Hematopoietic multipotent progenitor cell treated with erythropoietin and hydrocortisone succinate and interleukin-3 and kit ligand, for 15 days (in vitro differentiated cells): ENCODE measurements at regions not wholly inside any gene's neighbourhood (a gene's known extent, or its start where the extent isn't known, plus 50 kb on each side); places are given as distances from the start of the nearest gene placed in this dataset.
"Not testable (repeated sequence)": the region's sequence is repeated elsewhere in the genome, so short reads cannot be mapped to it uniquely, and the experiment has no call there.

ENCODE experiments used
- DNase-seq: peaks from one replicate; pipeline ENCODE4 v3.0.0-alpha.2; 2015; ENCODE audit warnings: low spot score

- DNase-seq, result not testable (repeated sequence)
These were observed 51.5 kb upstream of the CDC42EP3 start for GRCh38 chr2:37722971-37723370.

- DNase-seq, result no peak
These were observed 58.8 kb upstream of the CDC42EP3 start for GRCh38 chr2:37730037-37730818.

- DNase-seq, result not testable (repeated sequence)
These were observed 61.0 kb upstream of the CDC42EP3 start for GRCh38 chr2:37732412-37732811.

GRCh38 chr2:37733251-37733650, 61.8 kb upstream of the CDC42EP3 start:
- no peak for DNase-seq

- not testable (repeated sequence) for DNase-seq
These were observed 62.5 kb upstream of the CDC42EP3 start for GRCh38 chr2:37733955-37734354.

- DNase-seq, result not testable (repeated sequence)
These were observed 63.6 kb upstream of the CDC42EP3 start for GRCh38 chr2:37734891-37735523.

- not testable (repeated sequence) for DNase-seq
These were observed 64.1 kb upstream of the CDC42EP3 start for GRCh38 chr2:37735524-37735910.

GRCh38 chr2:37737507-37737906, 66.1 kb upstream of the CDC42EP3 start:
- DNase-seq, result no peak

GRCh38 chr2:37738266-37738885, 66.9 kb upstream of the CDC42EP3 start:
- no peak for DNase-seq

- DNase-seq, result no peak
These were observed 67.7 kb upstream of the CDC42EP3 start for GRCh38 chr2:37739153-37739552.

GRCh38 chr2:37740164-37740739, 68.8 kb upstream of the CDC42EP3 start:
- DNase-seq, result no peak

GRCh38 chr2:37742286-37742685, 70.8 kb upstream of the CDC42EP3 start:
- no peak for DNase-seq

GRCh38 chr2:37744010-37744409, 72.6 kb upstream of the CDC42EP3 start:
- DNase-seq, result no peak

- not testable (repeated sequence) for DNase-seq
These were observed 73.5 kb upstream of the CDC42EP3 start for GRCh38 chr2:37744961-37745360.

GRCh38 chr2:37746011-37746410, 74.6 kb upstream of the CDC42EP3 start:
- DNase-seq, result not testable (repeated sequence)

- no peak for DNase-seq
These were observed 75.4 kb upstream of the CDC42EP3 start for GRCh38 chr2:37746883-37747282.

- DNase-seq, result no peak
These were observed 77.1 kb upstream of the CDC42EP3 start for GRCh38 chr2:37748541-37748940.

GRCh38 chr2:37750286-37750685, 78.8 kb upstream of the CDC42EP3 start:
- DNase-seq, result not testable (repeated sequence)

- no peak for DNase-seq
These were observed 81.3 kb upstream of the CDC42EP3 start for GRCh38 chr2:37752766-37753165.

- DNase-seq, result no peak
These were observed 82.3 kb upstream of the CDC42EP3 start for GRCh38 chr2:37753758-37754157.

- not testable (repeated sequence) for DNase-seq
These were observed 84.6 kb upstream of the CDC42EP3 start for GRCh38 chr2:37755961-37756559.

GRCh38 chr2:37757456-37757855, 86.0 kb upstream of the CDC42EP3 start:
- not testable (repeated sequence) for DNase-seq
